IMR-90 (cell line): ENCODE measurements at regions not wholly inside any gene's neighbourhood (a gene's known extent, or its start where the extent isn't known, plus 50 kb on each side); places are given as distances from the start of the nearest gene placed in this dataset.

Experiments used
- CEBPB ChIP-seq: IDR thresholded peaks from 2 replicates; pipeline ENCODE4 v1.6.1; 2012; ENCODE audit warnings: low read depth, low read length, improper control_type of control experiment
- MAZ ChIP-seq: IDR thresholded peaks from 2 replicates; pipeline ENCODE4 v1.6.1; 2012; ENCODE audit warnings: low read depth, mild to moderate bottlenecking, low read length, improper control_type of control experiment, moderate library complexity, borderline replicate concordance
- MXI1 ChIP-seq: IDR thresholded peaks from 2 replicates; pipeline ENCODE4 v1.6.1; 2012; ENCODE audit warnings: low read depth, mild to moderate bottlenecking, low read length, moderate library complexity, borderline replicate concordance
- POLR2A ChIP-seq: IDR thresholded peaks from 2 replicates; pipeline ENCODE4 v1.6.1; 2012; ENCODE audit warnings: mild to moderate bottlenecking, low read depth, low read length
- RAD21 ChIP-seq: IDR thresholded peaks from 2 replicates; pipeline ENCODE4 v1.6.1; 2012; ENCODE audit warnings: low read length, improper control_type of control experiment
- RCOR1 ChIP-seq: IDR thresholded peaks from 2 replicates; pipeline ENCODE4 v1.6.1; 2012; ENCODE audit warnings: mild to moderate bottlenecking, low read length, improper control_type of control experiment; ENCODE audit not compliant: insufficient replicate concordance
- RFX5 ChIP-seq: IDR thresholded peaks from 2 replicates; pipeline ENCODE4 v1.8.0; 2012; ENCODE audit warnings: low read depth, mild to moderate bottlenecking, low read length, moderate library complexity
- TF ChIP-seq, protein P1 (sequence below): conservative IDR thresholded peaks from 2 replicates; pipeline ENCODE4 v1.5.1; 2012; ENCODE audit warnings: mild to moderate bottlenecking, low read depth, low read length, improper control_type of control experiment
- TF ChIP-seq, protein P2 (sequence below): fragments of 150-350 bp; IDR thresholded peaks from 2 replicates; pipeline ENCODE4 v1.6.1; 2017; ENCODE audit warnings: mild to moderate bottlenecking, antibody characterized with exemption, low read length, low read depth

DNA sequence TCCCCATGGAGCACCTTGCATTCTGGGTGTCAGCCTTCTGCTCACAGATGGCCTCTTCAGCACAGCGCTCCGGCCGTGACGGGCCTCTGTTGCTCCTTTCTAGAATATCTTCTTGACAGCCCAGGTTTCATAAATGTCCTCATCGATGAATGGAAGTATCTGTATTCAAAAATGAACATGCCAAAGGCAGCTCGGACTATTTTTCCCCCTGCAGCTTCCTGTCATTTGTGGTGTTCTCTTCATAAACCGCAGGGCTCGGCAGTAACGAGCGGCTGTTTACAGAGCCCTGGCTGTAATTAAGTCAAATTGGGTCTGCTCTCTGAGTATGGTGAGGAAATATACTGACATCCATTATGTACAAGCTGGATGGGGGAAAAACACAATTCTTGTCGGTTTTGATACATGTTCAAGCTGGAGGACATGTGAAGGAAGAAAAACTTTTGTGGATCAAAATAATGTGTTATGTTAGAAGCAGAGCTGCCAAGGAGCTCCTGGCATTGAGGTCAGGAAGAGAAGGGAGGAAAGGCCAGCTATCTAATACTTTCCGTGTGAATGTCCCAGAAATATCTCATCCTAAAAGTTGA, 154.1 kb upstream of the CD180 start:
- TF ChIP-seq, protein P1, sequence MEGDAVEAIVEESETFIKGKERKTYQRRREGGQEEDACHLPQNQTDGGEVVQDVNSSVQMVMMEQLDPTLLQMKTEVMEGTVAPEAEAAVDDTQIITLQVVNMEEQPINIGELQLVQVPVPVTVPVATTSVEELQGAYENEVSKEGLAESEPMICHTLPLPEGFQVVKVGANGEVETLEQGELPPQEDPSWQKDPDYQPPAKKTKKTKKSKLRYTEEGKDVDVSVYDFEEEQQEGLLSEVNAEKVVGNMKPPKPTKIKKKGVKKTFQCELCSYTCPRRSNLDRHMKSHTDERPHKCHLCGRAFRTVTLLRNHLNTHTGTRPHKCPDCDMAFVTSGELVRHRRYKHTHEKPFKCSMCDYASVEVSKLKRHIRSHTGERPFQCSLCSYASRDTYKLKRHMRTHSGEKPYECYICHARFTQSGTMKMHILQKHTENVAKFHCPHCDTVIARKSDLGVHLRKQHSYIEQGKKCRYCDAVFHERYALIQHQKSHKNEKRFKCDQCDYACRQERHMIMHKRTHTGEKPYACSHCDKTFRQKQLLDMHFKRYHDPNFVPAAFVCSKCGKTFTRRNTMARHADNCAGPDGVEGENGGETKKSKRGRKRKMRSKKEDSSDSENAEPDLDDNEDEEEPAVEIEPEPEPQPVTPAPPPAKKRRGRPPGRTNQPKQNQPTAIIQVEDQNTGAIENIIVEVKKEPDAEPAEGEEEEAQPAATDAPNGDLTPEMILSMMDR, result no peak
- TF ChIP-seq POLR2A, result no peak
- TF ChIP-seq, protein P2, sequence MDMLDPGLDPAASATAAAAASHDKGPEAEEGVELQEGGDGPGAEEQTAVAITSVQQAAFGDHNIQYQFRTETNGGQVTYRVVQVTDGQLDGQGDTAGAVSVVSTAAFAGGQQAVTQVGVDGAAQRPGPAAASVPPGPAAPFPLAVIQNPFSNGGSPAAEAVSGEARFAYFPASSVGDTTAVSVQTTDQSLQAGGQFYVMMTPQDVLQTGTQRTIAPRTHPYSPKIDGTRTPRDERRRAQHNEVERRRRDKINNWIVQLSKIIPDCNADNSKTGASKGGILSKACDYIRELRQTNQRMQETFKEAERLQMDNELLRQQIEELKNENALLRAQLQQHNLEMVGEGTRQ, result no peak
- TF ChIP-seq CEBPB, result no peak
- TF ChIP-seq RFX5, result no peak
- no peak for TF ChIP-seq RAD21
- TF ChIP-seq MAZ, result no peak
- no peak for TF ChIP-seq MXI1
- no peak for TF ChIP-seq RCOR1
